HCT116 (cell line): ENCODE measurements at regions not wholly inside any gene's neighbourhood (a gene's known extent, or its start where the extent isn't known, plus 50 kb on each side); places are given as distances from the start of the nearest gene placed in this dataset.

Experiments
- ATAC-seq: fragments of 200-7000 bp; cut with Tn5 transposase; 2 replicates; pipeline ENCODE4 v1.9.1; 2020; ENCODE audit warnings: mild to moderate bottlenecking, moderate library complexity
- BruUV-seq: library from RNA; stranded (reverse); fragments of 400-500 nt; replicated peaks from 2 replicates; lab custom pipeline; 2021; lab: Mats Ljungman, UMichigan
- CTCF ChIA-PET: fragments of 300-600 bp; sonication (Branson Sonifier 250); formaldehyde crosslinking; loops from one replicate; lab custom pipeline; 2021; ENCODE audit warnings: antibody characterized with exemption; lab: Charles Lee
- POLR2A ChIA-PET: fragments of 300-600, 350-600 bp; sonication (Branson Sonifier 250); formaldehyde crosslinking; loops from one replicate; lab custom pipeline; 2021; ENCODE audit warnings: antibody characterized with exemption; lab: Charles Lee
- RAD21 ChIA-PET, 2 experiments: fragments of 300-600 bp; sonication (Branson Sonifier 250); formaldehyde crosslinking; loops; one replicate each; lab custom pipeline; 2023; ENCODE audit warnings: low total read pairs in 2 of 2; ENCODE audit not compliant: uncharacterized antibody in 2 of 2, unreplicated experiment in 2 of 2, low non-redundant PET in 1 of 2; lab: Charles Lee
- DNase-seq: peaks from one replicate; pipeline ENCODE4 v3.0.0-alpha.2; 2010; ENCODE audit warnings: low read depth, low spot score
- H2AFZ ChIP-seq: fragments of 200-600 bp; shearing (Covaris generic), sonication (generic); 2 replicates; pipeline ENCODE4 v1.6.1; 2017; ENCODE audit warnings: low read depth, mixed run types, mixed read lengths, antibody characterized with exemption, low read length; ENCODE audit not compliant: poor library complexity, severe bottlenecking
- H3K27ac ChIP-seq: 2 replicates; pipeline ENCODE4 v1.5.1; 2012; ENCODE audit warnings: low read depth, low read length
- H3K27me3 ChIP-seq: fragments of 200-600 bp; sonication (generic); 2 replicates; pipeline ENCODE4 v1.6.1; 2016; ENCODE audit warnings: mixed run types, low read length, mixed read lengths; ENCODE audit not compliant: insufficient read depth
- H3K36me3 ChIP-seq, 2 experiments: fragments of 200-500 bp in 1 of 2; fragments of 200-600 bp in 1 of 2; sonication (Bioruptor generic) in 1 of 2; sonication (generic) in 1 of 2; 2 replicates each; pipeline versions ENCODE4 v1.5.1 to v1.6.1; 2014 to 2016; ENCODE audit warnings: low read length in 2 of 2, inconsistent platforms in 1 of 2, mixed read lengths in 1 of 2, mixed run types in 1 of 2; ENCODE audit not compliant: insufficient read depth in 2 of 2, control insufficient read depth in 1 of 2
- H3K4me1 ChIP-seq, 2 experiments: fragments of 200-600 bp in 1 of 2; sonication (generic) in 1 of 2; 2 replicates each; pipeline versions ENCODE4 v1.5.1 to v1.6.1; 2012 to 2017; ENCODE audit warnings: low read length in 2 of 2, inconsistent platforms in 1 of 2, mild to moderate bottlenecking in 1 of 2, mixed read lengths in 1 of 2, mixed run types in 1 of 2, moderate library complexity in 1 of 2; ENCODE audit not compliant: insufficient read depth in 2 of 2, control insufficient read depth in 1 of 2
- H3K4me2 ChIP-seq: fragments of 200-600 bp; sonication (generic); 2 replicates; pipeline ENCODE4 v1.6.1; 2017; ENCODE audit warnings: mixed run types, low read length, mixed read lengths
- H3K4me3 ChIP-seq, 2 experiments: fragments of 200-600 bp in 1 of 2; sonication (generic) in 1 of 2; replicated peaks in 1 of 2; 2 replicates each; pipeline ENCODE4 v1.5.1; 2011 to 2016; ENCODE audit warnings: low read length in 2 of 2, control low read depth in 1 of 2, low read depth in 1 of 2, mild to moderate bottlenecking in 1 of 2, mixed read lengths in 1 of 2, mixed run types in 1 of 2
- H3K79me2 ChIP-seq: fragments of 200-600 bp; sonication (generic); 2 replicates; pipeline ENCODE4 v1.6.1; 2017; ENCODE audit warnings: mild to moderate bottlenecking, mixed run types, low read length, moderate library complexity, mixed read lengths; ENCODE audit not compliant: insufficient read depth
- H3K9ac ChIP-seq: fragments of 200-600 bp; sonication (generic); 2 replicates; pipeline ENCODE4 v1.6.1; 2016; ENCODE audit warnings: low read length, mixed read lengths
- H3K9me2 ChIP-seq: fragments of 200-600 bp; sonication (generic), shearing (Covaris generic); 2 replicates; pipeline ENCODE4 v1.6.1; 2017; ENCODE audit warnings: mixed run types, mild to moderate bottlenecking, moderate library complexity; ENCODE audit not compliant: insufficient read depth
- H3K9me3 ChIP-seq, 2 experiments: fragments of 200-500 bp in 1 of 2; fragments of 200-600 bp in 1 of 2; sonication (Bioruptor generic) in 1 of 2; sonication (generic) in 1 of 2; 2 replicates each; pipeline ENCODE4 v1.6.1; 2014 to 2017; ENCODE audit warnings: low read length in 2 of 2, mixed read lengths in 2 of 2, inconsistent platforms in 1 of 2, low read depth in 1 of 2, mild to moderate bottlenecking in 1 of 2, mixed run types in 1 of 2, moderate library complexity in 1 of 2; ENCODE audit not compliant: control insufficient read depth in 1 of 2, insufficient read depth in 1 of 2
- H4K20me1 ChIP-seq: fragments of 200-600 bp; sonication (generic), shearing (Covaris generic); 2 replicates; pipeline ENCODE4 v1.6.1; 2017; ENCODE audit warnings: mixed run types, mild to moderate bottlenecking, moderate library complexity; ENCODE audit not compliant: insufficient read depth
- CEBPB ChIP-seq: IDR thresholded peaks from 2 replicates; pipeline ENCODE4 v1.6.1; 2012; ENCODE audit warnings: low read depth
- CTCF ChIP-seq, 3 experiments: fragments of 200-600 bp in 1 of 3; sonication (generic) in 1 of 3; IDR thresholded peaks in 2 of 3; conservative IDR thresholded peaks in 1 of 3; 2 replicates each; pipeline ENCODE4 v1.5.1; 2012 to 2017; ENCODE audit warnings: low read depth in 2 of 3, low read length in 2 of 3, antibody characterized with exemption in 1 of 3, borderline replicate concordance in 1 of 3, control low read depth in 1 of 3, mild to moderate bottlenecking in 1 of 3, mixed read lengths in 1 of 3, mixed run types in 1 of 3, moderate library complexity in 1 of 3; ENCODE audit not compliant: insufficient read depth in 1 of 3
- EGR1 ChIP-seq: IDR thresholded peaks from 2 replicates; pipeline ENCODE4 v1.6.1; 2012; ENCODE audit warnings: low read depth
- EZH2 ChIP-seq: fragments of 200-600 bp; sonication (generic); IDR thresholded peaks from 2 replicates; pipeline ENCODE4 v1.6.1; 2017; ENCODE audit warnings: antibody characterized with exemption, mixed run types
- JUND ChIP-seq: IDR thresholded peaks from 2 replicates; pipeline ENCODE4 v1.6.1; 2012
- POLR2A ChIP-seq: IDR thresholded peaks from 2 replicates; pipeline ENCODE4 v1.7.0; 2011; ENCODE audit warnings: borderline replicate concordance; ENCODE audit not compliant: insufficient read depth, insufficient read length; ENCODE audit errors: extremely low read depth
- RAD21 ChIP-seq: IDR thresholded peaks from 2 replicates; pipeline ENCODE4 v1.6.1; 2012; ENCODE audit warnings: low read depth, mild to moderate bottlenecking
- REST ChIP-seq: IDR thresholded peaks from 2 replicates; pipeline ENCODE4 v1.6.1; 2012; ENCODE audit warnings: low read depth
- SP1 ChIP-seq: IDR thresholded peaks from 2 replicates; pipeline ENCODE4 v1.6.1; 2012; ENCODE audit warnings: low read depth
- intact Hi-C: fragments of 100-400 bp; cut with micrococcal nuclease; formaldehyde crosslinking; loops from 2 replicates; pipeline ENCODE4 v1.10.0; 2022
- TF ChIP-seq, protein P1 (sequence below): IDR thresholded peaks from 2 replicates; pipeline ENCODE4 v1.6.1; 2012

GRCh38 chr4:137664046-137664387 is 131.7 kb upstream of the PCDH18 start:
- H3K4me1 ChIP-seq, result no peaks in the 10 kb centered on the region
- no peak overlapping the region for H3K27ac ChIP-seq
- no peaks in the 10 kb centered on the region for H3K9me2 ChIP-seq
- H3K4me3 ChIP-seq, result no peak overlapping the region
- intact Hi-C loops, result no loop called here
- no peak for DNase-seq
- CTCF ChIA-PET, result no interaction called here
- H3K4me2 ChIP-seq, result no peak overlapping the region
- no peaks in the 10 kb centered on the region for H3K36me3 ChIP-seq
- H3K27me3 ChIP-seq, result no peaks in the 10 kb centered on the region
- no peaks in the 10 kb centered on the region for H3K9me3 ChIP-seq
- RAD21 ChIA-PET, result no interaction called here
- POLR2A ChIA-PET, result interaction anchor here (1.2 kb wide), 1 partner anchor 11 kb away, joined by 3 read pairs; no protein-coding TSS in a partner anchor
- H2AFZ ChIP-seq, result peak overlapping the region; percentile 77
- ATAC-seq, result no peak
- H3K79me2 ChIP-seq, result no peaks in the 10 kb centered on the region
- no peaks in the 10 kb centered on the region for H4K20me1 ChIP-seq
- no peak overlapping the region for H3K9ac ChIP-seq
- BruUV-seq, result no TSS peak
- TF ChIP-seq POLR2A, result no peak
- TF ChIP-seq SP1, result no peak
- TF ChIP-seq JUND, result no peak
- TF ChIP-seq RAD21, result no peak
- TF ChIP-seq, protein P1, sequence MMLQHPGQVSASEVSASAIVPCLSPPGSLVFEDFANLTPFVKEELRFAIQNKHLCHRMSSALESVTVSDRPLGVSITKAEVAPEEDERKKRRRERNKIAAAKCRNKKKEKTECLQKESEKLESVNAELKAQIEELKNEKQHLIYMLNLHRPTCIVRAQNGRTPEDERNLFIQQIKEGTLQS, result no peak
- TF ChIP-seq CEBPB, result no peak
- TF ChIP-seq EZH2, result no peak
- no peak for TF ChIP-seq CTCF (IDR thresholded peaks at IDR 0.05 in 2 of 3, conservative IDR thresholded peaks at IDR 0.05 in 1 of 3; ENCODE audit: borderline replicate concordance in 1 of 3, insufficient read depth in 1 of 3, low read depth in 2 of 3, low read length in 2 of 3)
- TF ChIP-seq REST, result no peak
- no peak for TF ChIP-seq EGR1
